ENCODE measurements at regions not wholly inside any gene's neighbourhood (a gene's known extent, or its start where the extent isn't known, plus 50 kb on each side); places are given as distances from the start of the nearest gene placed in this dataset.

DNA sequence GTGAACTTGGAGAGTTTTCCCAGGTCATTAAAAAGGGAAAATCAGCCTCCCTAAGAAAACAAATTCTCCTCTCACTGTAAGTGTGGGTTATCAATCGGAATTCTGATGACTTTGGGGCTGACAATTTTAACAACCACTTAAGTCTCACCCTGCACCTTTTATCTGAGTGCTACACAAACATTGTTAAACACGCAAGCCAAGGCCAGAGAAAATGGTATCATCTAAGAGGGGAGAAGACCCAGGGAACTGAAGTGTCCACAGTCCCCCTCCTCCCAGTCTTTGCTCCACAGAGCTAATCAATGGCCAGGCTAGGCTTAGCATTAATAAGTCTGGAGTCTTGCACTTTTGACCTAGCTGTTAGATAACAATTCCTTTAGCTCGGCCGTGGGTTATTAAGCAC, 51.7 kb upstream of the TBX5 start:
- no peak for TF ChIP-seq POLR2A (IDR thresholded peaks at IDR 0.05; ENCODE audit: low read length)
- no peak for TF ChIP-seq GATA1 (IDR thresholded peaks at IDR 0.05; ENCODE audit: low read depth, low read length)

Measured in erythroblast (primary cell).